Vagina (tissue), 2 donors: ENCODE measurements at regions not wholly inside any gene's neighbourhood (a gene's known extent, or its start where the extent isn't known, plus 50 kb on each side); places are given as distances from the start of the nearest gene placed in this dataset.

Source experiments
- CTCF ChIP-seq, 3 experiments: fragments of 450-650 bp in 2 of 3; fragments of 200-600 bp in 1 of 3; sonication (generic) in 1 of 3; IDR thresholded peaks; one replicate each; pipeline ENCODE4 v1.5.1; 2017 to 2019; ENCODE audit warnings: antibody characterized with exemption in 3 of 3, mild to moderate bottlenecking in 2 of 3, moderate library complexity in 2 of 3
- POLR2A ChIP-seq, 2 donors: fragments of 450-650 bp; IDR thresholded peaks; one replicate each; pipeline ENCODE4 v1.6.1; 2017; ENCODE audit warnings: antibody characterized with exemption in 2 of 2, mild to moderate bottlenecking in 2 of 2, moderate library complexity in 2 of 2
- POLR2AphosphoS5 ChIP-seq, 2 donors: sonication (generic); formaldehyde crosslinking; IDR thresholded peaks; one replicate each; pipeline ENCODE4 v1.9.0; 2017; ENCODE audit warnings: antibody characterized with exemption in 2 of 2, mild to moderate bottlenecking in 2 of 2, low read depth in 1 of 2; ENCODE audit not compliant: insufficient read depth in 1 of 2

GRCh38 chr4:154064244-154064643 lies 275.4 kb upstream of the SFRP2 start:
- TF ChIP-seq CTCF (IDR thresholded peaks at IDR 0.05): no peak
- TF ChIP-seq POLR2AphosphoS5 (IDR thresholded peaks at IDR 0.05; ENCODE audit: insufficient read depth in 1 of 2, low read depth in 1 of 2): no peak
- no peak for TF ChIP-seq POLR2A (IDR thresholded peaks at IDR 0.05)
